IMR-90 (cell line): ENCODE measurements at regions not wholly inside any gene's neighbourhood (a gene's known extent, or its start where the extent isn't known, plus 50 kb on each side); places are given as distances from the start of the nearest gene placed in this dataset.

Source experiments
- ATAC-seq: fragments of 200-7000 bp; cut with Tn5 transposase; 2 replicates; pipeline ENCODE4 v1.9.1; 2020; ENCODE audit warnings: low read depth, mild to moderate bottlenecking, moderate library complexity
- BruUV-seq: library from RNA; stranded (reverse); fragments of 400-500 nt; replicated peaks from 2 replicates; lab custom pipeline; 2021; lab: Mats Ljungman, UMichigan
- CTCF ChIA-PET: fragments of 300-600 bp; formaldehyde crosslinking; extraction: SDS; loops from one replicate; lab custom pipeline; 2021; ENCODE audit warnings: antibody characterized with exemption; lab: Yijun Ruan, JAX
- POLR2A ChIA-PET: fragments of 300-600 bp; sonication (Branson Sonifier 250); formaldehyde crosslinking; loops from one replicate; lab custom pipeline; 2022; ENCODE audit warnings: antibody characterized with exemption; ENCODE audit not compliant: unreplicated experiment; lab: Charles Lee
- DNase-seq: peaks from one replicate; pipeline ENCODE4 v3.0.0; 2013
- H2AFZ ChIP-seq: replicated peaks from 2 replicates; pipeline ENCODE3; 2013; ENCODE audit warnings: low read length, mild to moderate bottlenecking; ENCODE audit not compliant: poor library complexity
- H2AK5ac ChIP-seq: 2 replicates; pipeline ENCODE4 v1.6.1; 2013; ENCODE audit warnings: low read depth, low read length, inconsistent platforms
- H2AK9ac ChIP-seq: replicated peaks from 2 replicates; pipeline ENCODE3; 2013; ENCODE audit warnings: mild to moderate bottlenecking, low read depth, low read length, moderate library complexity; ENCODE audit not compliant: poor library complexity
- H2BK120ac ChIP-seq: 2 replicates; pipeline ENCODE4 v1.6.1; 2013; ENCODE audit warnings: low read depth, low read length, inconsistent platforms
- H2BK15ac ChIP-seq: 3 replicates; pipeline ENCODE4 v1.6.1; 2013; ENCODE audit warnings: low read depth, low read length, inconsistent platforms
- H2BK20ac ChIP-seq: 2 replicates; pipeline ENCODE4 v1.6.1; 2013; ENCODE audit warnings: low read depth, mild to moderate bottlenecking, inconsistent platforms, low read length, moderate library complexity
- H2BK5ac ChIP-seq: 2 replicates; pipeline ENCODE4 v1.6.1; 2013; ENCODE audit warnings: mild to moderate bottlenecking, low read depth, low read length, inconsistent platforms; ENCODE audit not compliant: poor library complexity, severe bottlenecking
- H3K14ac ChIP-seq: replicated peaks from 2 replicates; pipeline ENCODE4 v1.6.1; 2013; ENCODE audit warnings: low read depth, low read length, inconsistent platforms
- H3K18ac ChIP-seq: 2 replicates; pipeline ENCODE4 v1.6.1; 2013; ENCODE audit warnings: low read depth, low read length, control low read depth
- H3K23ac ChIP-seq: 2 replicates; pipeline ENCODE4 v1.6.1; 2013; ENCODE audit warnings: low read depth, low read length, inconsistent platforms
- H3K27ac ChIP-seq: 2 replicates; pipeline ENCODE4 v1.5.1; 2013; ENCODE audit warnings: mild to moderate bottlenecking, control low read depth, low read length; ENCODE audit not compliant: insufficient read depth
- H3K27me3 ChIP-seq: 2 replicates; pipeline ENCODE4 v1.6.1; 2013; ENCODE audit warnings: low read length; ENCODE audit not compliant: control insufficient read depth, insufficient read depth
- H3K36me3 ChIP-seq: 2 replicates; pipeline ENCODE4 v1.6.1; 2013; ENCODE audit warnings: low read length, mixed read lengths; ENCODE audit not compliant: control insufficient read depth, insufficient read depth
- H3K4ac ChIP-seq: 2 replicates; pipeline ENCODE4 v1.6.1; 2013; ENCODE audit warnings: low read depth, low read length, inconsistent platforms
- H3K4me1 ChIP-seq: 2 replicates; pipeline ENCODE4 v1.6.1; 2013; ENCODE audit warnings: low read length, mixed read lengths; ENCODE audit not compliant: control insufficient read depth, insufficient read depth
- H3K4me2 ChIP-seq: 2 replicates; pipeline ENCODE4 v1.6.1; 2013; ENCODE audit warnings: low read depth, mild to moderate bottlenecking, control low read depth, low read length, moderate library complexity
- H3K4me3 ChIP-seq: 2 replicates; pipeline ENCODE4 v1.5.1; 2013; ENCODE audit warnings: low read depth, mild to moderate bottlenecking, control low read depth, low read length, moderate library complexity; ENCODE audit not compliant: insufficient read depth
- H3K56ac ChIP-seq: 2 replicates; pipeline ENCODE4 v1.6.1; 2013; ENCODE audit warnings: low read length, inconsistent platforms; ENCODE audit not compliant: insufficient read depth; ENCODE audit errors: extremely low read depth
- H3K79me1 ChIP-seq, 2 experiments: 2 replicates each; pipeline ENCODE4 v1.6.1; 2013; ENCODE audit warnings: low read length in 2 of 2, inconsistent platforms in 1 of 2, low read depth in 1 of 2
- H3K9ac ChIP-seq: 2 replicates; pipeline ENCODE4 v1.6.1; 2013; ENCODE audit warnings: low read depth, low read length, control low read depth
- H3K9me1 ChIP-seq: 2 replicates; pipeline ENCODE4 v1.6.1; 2013; ENCODE audit warnings: low read length, inconsistent platforms; ENCODE audit not compliant: insufficient read depth
- H3K9me3 ChIP-seq: 2 replicates; pipeline ENCODE4 v1.6.1; 2013; ENCODE audit warnings: low read length; ENCODE audit not compliant: control insufficient read depth, insufficient read depth
- H4K20me1 ChIP-seq: 2 replicates; pipeline ENCODE4 v1.6.1; 2013; ENCODE audit warnings: low read length, inconsistent platforms; ENCODE audit not compliant: insufficient read depth
- H4K5ac ChIP-seq: 2 replicates; pipeline ENCODE4 v1.6.1; 2013; ENCODE audit warnings: mild to moderate bottlenecking, low read depth, low read length, control low read depth
- H4K8ac ChIP-seq, 2 experiments: 2 replicates each; pipeline ENCODE4 v1.6.1; 2013; ENCODE audit warnings: low read depth in 2 of 2, low read length in 2 of 2, control low read depth in 1 of 2, inconsistent platforms in 1 of 2
- H4K91ac ChIP-seq: 2 replicates; pipeline ENCODE4 v1.6.1; 2013; ENCODE audit warnings: low read depth, low read length, inconsistent platforms; ENCODE audit not compliant: insufficient read depth
- CEBPB ChIP-seq: IDR thresholded peaks from 2 replicates; pipeline ENCODE4 v1.6.1; 2012; ENCODE audit warnings: low read depth, low read length, improper control_type of control experiment
- MXI1 ChIP-seq: IDR thresholded peaks from 2 replicates; pipeline ENCODE4 v1.6.1; 2012; ENCODE audit warnings: low read depth, mild to moderate bottlenecking, low read length, moderate library complexity, borderline replicate concordance
- NFE2L2 ChIP-seq: fragments of 150-350 bp; IDR thresholded peaks from 2 replicates; pipeline ENCODE4 v1.6.1; 2016; ENCODE audit warnings: low read depth, mild to moderate bottlenecking, low read length
- RAD21 ChIP-seq: IDR thresholded peaks from 2 replicates; pipeline ENCODE4 v1.6.1; 2012; ENCODE audit warnings: low read length, improper control_type of control experiment
- RCOR1 ChIP-seq: IDR thresholded peaks from 2 replicates; pipeline ENCODE4 v1.6.1; 2012; ENCODE audit warnings: mild to moderate bottlenecking, low read length, improper control_type of control experiment; ENCODE audit not compliant: insufficient replicate concordance
- SMC3 ChIP-seq: fragments of 150-350 bp; IDR thresholded peaks from 2 replicates; pipeline ENCODE4 v1.6.1; 2016; ENCODE audit warnings: low read depth, mild to moderate bottlenecking, antibody characterized with exemption, low read length, moderate library complexity
- WGBS, 2 experiments: methylation state at CpG; one replicate each; pipeline versions ENCODE4 v1.1.5 to v1.1.7; 2013; ENCODE audit warnings: missing lambda C conversion rate in 2 of 2; ENCODE audit not compliant: insufficient read length in 1 of 2; ENCODE audit errors: extremely low coverage in 2 of 2; 5-methylcytosine and 5-hydroxymethylcytosine counted together
- dilution Hi-C: fragments of 300-500 bp; cut with HindIII; formaldehyde crosslinking; loops from one replicate; pipeline ENCODE4 v1.14.3; 2018; ENCODE audit warnings: low sequenced_read_pairs; ENCODE audit not compliant: unreplicated experiment
- in situ Hi-C: fragments of 300-500 bp; cut with MboI; formaldehyde crosslinking; loops from 3 replicates; pipeline ENCODE4 v1.14.3; 2019; ENCODE audit warnings: low sequenced_read_pairs, inconsistent platforms, mixed read lengths
- intact Hi-C: fragments of 100-400 bp; cut with micrococcal nuclease; formaldehyde crosslinking; loops from 2 replicates; pipeline ENCODE4 v1.10.0; 2022
- TF ChIP-seq, protein P1 (sequence below): fragments of 150-350 bp; IDR thresholded peaks from 2 replicates; pipeline ENCODE4 v1.6.1; 2017; ENCODE audit warnings: mild to moderate bottlenecking, antibody characterized with exemption, low read length, low read depth
- TF ChIP-seq, protein P2 (sequence below): fragments of 150-350 bp; IDR thresholded peaks from 2 replicates; pipeline ENCODE4 v1.6.1; 2016; ENCODE audit warnings: low read depth, mild to moderate bottlenecking, low read length, moderate library complexity, borderline replicate concordance

DNA sequence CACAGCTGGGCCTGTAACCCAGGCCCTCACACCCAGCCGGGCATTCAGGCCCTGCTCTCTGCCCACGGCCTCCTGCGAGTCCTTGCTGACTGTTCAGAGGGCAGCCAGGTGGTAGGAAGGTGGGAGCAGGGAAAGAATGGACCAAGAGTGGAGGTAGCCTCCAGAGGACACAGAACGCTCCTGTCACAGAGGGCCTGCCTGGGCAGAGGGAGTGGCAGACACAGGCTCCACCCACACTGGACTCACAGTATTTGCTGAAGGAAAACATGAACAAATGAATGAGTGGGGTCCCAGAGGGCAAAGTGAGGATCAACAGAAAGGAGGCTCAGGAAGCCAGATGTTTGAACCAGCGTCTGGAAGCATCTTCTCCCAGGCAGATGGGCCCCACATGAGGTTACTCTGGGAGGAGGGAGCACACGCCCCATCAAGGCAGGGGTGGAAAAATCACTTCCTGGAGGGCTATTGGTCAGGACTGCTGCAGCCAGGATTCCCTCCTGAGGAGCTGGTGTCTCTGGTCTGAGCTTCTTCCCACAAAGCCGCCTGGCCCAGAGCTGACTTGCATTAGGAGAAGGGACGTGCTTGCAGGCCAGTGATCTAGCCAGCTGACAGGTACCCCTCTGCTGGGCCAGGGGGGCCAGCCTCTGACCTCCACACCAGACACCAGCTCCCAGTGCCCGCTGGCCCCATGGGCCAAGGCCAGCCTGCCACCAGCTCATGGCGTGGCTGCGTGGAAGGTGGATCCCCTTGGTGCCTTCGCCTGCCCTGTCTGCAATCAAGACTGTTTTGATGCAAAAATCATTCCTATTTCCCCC, 84.0 kb downstream of the THAP12 start (continued):
- TF ChIP-seq MXI1 = no peak

GRCh38 chr11:76293189-76293631, 86.9 kb upstream of the WNT11 start:
- Histone ChIP-seq H3K27me3 (peaks cover 39% of the 10 kb centered on the region), H3K4me1 (no peaks in the 10 kb centered on the region), H2AK9ac (no peak overlapping the region), H2AK5ac (no peak overlapping the region), H3K9me1 (no peaks in the 10 kb centered on the region), H4K8ac (no peak overlapping the region), H2BK15ac (no peak overlapping the region), H3K14ac (no peak overlapping the region), H3K9me3 (no peaks in the 10 kb centered on the region), H3K36me3 (no peaks in the 10 kb centered on the region), H3K56ac (no peak overlapping the region), H3K27ac (no peak overlapping the region), H4K91ac (no peak overlapping the region), H2AFZ (no peak overlapping the region), H3K4ac (no peak overlapping the region), H2BK120ac (no peak overlapping the region), H3K4me3 (no peak overlapping the region), H3K23ac (no peak overlapping the region), H3K9ac (no peak overlapping the region), H4K5ac (no peak overlapping the region), H3K79me1 (no peaks in the 10 kb centered on the region), H3K4me2 (no peak overlapping the region), H2BK20ac (no peak overlapping the region), H2BK5ac (no peak overlapping the region), H3K18ac (no peak overlapping the region), H4K20me1 (no peaks in the 10 kb centered on the region; the same call in 1 of the 2 replicates)
- no peak for DNase-seq
- TF ChIP-seq, protein P1, sequence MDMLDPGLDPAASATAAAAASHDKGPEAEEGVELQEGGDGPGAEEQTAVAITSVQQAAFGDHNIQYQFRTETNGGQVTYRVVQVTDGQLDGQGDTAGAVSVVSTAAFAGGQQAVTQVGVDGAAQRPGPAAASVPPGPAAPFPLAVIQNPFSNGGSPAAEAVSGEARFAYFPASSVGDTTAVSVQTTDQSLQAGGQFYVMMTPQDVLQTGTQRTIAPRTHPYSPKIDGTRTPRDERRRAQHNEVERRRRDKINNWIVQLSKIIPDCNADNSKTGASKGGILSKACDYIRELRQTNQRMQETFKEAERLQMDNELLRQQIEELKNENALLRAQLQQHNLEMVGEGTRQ = no peak
- TF ChIP-seq NFE2L2 = no peak
- no peak for TF ChIP-seq SMC3
- TF ChIP-seq, protein P2, sequence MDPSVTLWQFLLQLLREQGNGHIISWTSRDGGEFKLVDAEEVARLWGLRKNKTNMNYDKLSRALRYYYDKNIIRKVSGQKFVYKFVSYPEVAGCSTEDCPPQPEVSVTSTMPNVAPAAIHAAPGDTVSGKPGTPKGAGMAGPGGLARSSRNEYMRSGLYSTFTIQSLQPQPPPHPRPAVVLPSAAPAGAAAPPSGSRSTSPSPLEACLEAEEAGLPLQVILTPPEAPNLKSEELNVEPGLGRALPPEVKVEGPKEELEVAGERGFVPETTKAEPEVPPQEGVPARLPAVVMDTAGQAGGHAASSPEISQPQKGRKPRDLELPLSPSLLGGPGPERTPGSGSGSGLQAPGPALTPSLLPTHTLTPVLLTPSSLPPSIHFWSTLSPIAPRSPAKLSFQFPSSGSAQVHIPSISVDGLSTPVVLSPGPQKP = no peak
- no peak for TF ChIP-seq CEBPB
- TF ChIP-seq RAD21 = no peak
- no peak for TF ChIP-seq RCOR1
- in situ Hi-C loops = no loop called here
- ChIA-PET CTCF (no interaction called here), POLR2A (no interaction called here)
- intact Hi-C loops = no loop called here
- dilution Hi-C loops = no loop called here
- 88% methylated on average over 6 of the region's 11 CpGs; no CpG with 5 or more reads in 1 of the 2 experiments for WGBS, 2 experiments
- no TSS peak for BruUV-seq
- no peak for ATAC-seq
